Activated CD4-positive, alpha-beta T cell treated with anti-CD3 and anti-CD28 coated beads for 48 hours (primary cell): ENCODE measurements at regions not wholly inside any gene's neighbourhood (a gene's known extent, or its start where the extent isn't known, plus 50 kb on each side); places are given as distances from the start of the nearest gene placed in this dataset.

Experiments
- DNase-seq: peaks from one replicate; pipeline ENCODE4 v3.0.0-alpha.2; 2020

DNA sequence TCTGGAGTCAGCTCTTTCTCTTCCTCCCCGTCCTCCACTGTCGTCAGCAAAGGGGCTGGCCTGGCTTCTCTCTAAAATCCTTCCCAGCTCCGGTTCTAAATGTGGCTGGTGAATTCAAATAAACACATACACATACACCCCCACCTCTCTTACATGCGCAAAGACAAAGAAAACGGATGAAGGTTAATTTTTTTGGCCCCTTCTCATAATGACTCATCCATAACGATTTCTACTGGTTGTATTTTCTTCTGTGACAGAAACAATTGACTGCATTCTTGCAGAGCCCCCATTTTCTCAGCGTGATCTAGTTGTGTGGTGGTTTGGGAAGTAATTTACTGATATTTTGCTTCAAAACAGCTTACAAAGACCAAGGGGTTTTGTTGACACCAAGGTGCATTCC lies 130.0 kb upstream of the NTM start:
- no peak for DNase-seq

GRCh38 chr11:131242476-131243000 lies 127.9 kb upstream of the NTM start:
- no peak for DNase-seq

- DNase-seq, result no peak
Observed at GRCh38 chr11:131246156-131246555, 124.3 kb upstream of the NTM start.

DNA sequence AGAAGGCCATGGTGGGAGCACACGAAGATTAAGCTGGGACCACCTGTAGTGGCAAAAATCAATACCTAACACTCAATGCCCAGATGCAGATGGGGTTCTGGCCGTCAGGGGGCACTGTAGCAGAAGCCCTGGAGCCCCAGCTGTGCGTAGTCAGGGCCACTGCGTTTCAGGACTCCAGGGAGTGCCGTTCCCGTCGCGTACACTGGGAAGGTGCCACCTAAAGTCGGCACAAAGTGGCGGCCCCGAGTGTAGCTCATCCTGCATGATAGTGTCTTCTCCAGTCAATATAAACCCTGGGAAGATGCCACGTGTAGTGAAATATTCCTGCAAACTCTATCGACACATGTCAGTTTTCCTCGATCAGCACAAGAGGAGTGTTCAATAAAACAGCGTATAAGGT lies 123.8 kb upstream of the NTM start:
- peak; percentile 24 for DNase-seq

- DNase-seq, result no peak
Observed at GRCh38 chr11:131248588-131248987, 121.8 kb upstream of the NTM start.

DNA sequence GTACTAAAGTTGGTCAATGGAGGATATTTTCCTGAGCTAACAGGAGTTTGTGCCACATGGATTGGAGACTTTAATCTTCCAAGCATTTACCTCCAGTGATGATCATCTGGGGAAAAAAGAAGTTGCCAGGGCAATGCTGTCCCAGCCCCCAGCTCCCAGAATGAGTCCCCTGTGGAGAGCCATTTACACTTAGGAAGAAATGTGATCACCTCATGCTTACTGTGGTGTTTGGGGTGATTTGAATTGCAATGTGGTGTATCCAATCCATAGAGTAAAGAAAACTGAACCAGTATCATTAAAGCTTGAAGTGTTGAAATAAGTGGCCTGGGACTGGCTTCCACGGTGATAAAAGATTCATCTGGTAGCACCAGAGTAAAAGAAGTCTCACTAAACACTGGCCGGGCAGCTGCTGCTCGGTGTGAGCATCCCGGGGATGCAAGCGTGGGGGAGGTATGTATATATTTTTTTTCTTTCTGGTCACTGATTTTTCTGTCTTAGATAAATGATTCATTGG lies 117.2 kb upstream of the NTM start:
- DNase-seq, result no peak

DNA sequence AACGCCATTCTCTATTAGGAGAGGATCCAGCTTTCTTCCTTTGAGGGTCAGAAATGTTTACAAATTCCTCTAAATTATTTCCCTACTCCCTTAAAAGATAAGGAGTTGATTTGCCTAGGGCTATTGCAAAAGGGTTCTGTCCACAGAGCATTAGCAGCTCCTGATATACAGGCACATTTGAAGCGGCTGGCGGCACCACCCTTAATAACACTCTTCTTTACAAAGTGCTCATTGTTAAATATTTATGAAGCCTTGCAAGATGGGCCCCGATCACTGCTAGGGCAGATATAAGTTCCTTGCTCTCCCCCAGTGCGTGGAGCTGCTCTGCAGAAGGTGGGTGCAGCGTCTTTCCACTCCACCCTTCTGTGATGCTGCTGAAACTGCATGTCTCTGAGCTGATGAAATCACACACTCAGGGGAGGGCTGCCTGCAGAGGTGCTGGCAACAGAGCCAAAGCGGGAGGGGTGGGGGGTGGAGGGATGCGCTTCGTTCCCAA lies 116.7 kb upstream of the NTM start:
- DNase-seq, result no peak

DNA sequence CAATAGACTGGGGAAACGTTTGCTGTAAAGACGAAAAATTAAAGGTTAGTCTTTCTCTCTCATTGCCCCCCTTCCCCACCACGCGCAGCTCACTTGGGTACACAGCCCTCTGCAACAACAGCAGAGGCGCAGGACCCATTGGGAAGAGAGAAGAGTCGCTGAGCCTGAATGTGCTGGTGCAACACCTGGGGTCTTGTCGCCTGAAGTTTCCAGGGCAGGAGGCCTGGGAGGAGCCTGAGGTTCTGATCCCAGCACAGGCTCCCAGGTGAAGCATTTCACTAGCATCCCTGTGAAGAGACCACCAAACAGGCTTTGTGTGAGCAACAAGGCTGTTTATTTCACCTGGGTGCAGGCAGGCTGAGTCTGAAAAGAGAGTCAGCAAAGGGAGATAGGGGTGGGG lies 116.2 kb upstream of the NTM start:
- DNase-seq, result no peak

GRCh38 chr11:131274233-131274632 lies 96.2 kb upstream of the NTM start:
- DNase-seq, result no peak

GRCh38 chr11:131275580-131275979 lies 94.8 kb upstream of the NTM start:
- no peak for DNase-seq

DNA sequence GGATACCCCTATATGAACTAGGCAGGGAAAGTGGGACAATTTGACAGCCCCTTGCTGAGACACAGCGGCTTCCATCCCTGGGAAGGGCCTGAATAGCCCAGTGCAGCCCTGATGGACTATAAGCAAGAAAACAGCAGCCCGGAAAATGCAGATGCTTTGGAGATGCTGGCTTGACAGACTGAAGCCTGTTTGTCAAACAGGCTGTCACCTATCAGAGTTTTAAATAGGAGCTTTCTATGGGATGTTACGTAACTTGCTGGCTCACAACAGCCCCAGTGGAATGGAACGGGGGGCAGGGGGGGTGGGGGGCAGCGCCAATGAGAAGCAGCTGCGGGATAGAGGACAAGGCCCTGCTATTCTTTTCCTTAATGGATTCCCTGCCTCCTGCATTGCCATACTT lies 91.9 kb upstream of the NTM start:
- no peak for DNase-seq

DNA sequence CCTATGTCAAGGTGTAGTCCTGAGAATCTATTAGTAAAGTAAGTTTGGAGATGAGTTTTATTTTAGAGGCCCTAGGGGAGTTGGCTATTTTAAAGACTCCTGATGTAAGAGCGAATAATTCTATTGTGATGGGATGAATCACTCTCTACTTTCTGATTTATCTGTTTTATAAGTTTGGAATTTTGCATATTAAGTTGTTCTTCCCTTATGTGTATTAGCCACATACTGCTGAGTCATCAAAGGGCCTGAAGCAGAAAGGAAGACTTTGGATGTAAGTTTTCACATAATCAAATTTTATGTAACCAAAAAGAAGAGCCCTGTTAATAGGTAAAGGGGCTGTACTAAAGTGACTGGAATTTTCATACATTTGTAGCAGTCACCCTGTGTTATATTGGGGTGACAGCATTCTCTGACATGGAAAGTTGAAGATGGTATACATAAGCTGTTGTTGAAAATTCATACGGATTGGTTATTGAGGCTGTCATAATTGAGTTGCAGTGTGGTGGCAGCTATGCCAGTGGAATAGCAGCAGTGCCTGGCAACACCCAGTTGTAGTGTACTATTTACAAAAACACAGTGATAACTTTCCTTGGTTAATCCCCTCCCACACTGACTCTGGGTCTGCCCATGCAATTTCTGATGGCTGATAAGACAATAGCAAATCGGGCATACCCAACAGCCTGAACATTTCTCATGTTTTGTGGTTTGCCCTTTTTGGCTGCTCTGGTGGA lies 90.6 kb upstream of the NTM start:
- no peak for DNase-seq

DNA sequence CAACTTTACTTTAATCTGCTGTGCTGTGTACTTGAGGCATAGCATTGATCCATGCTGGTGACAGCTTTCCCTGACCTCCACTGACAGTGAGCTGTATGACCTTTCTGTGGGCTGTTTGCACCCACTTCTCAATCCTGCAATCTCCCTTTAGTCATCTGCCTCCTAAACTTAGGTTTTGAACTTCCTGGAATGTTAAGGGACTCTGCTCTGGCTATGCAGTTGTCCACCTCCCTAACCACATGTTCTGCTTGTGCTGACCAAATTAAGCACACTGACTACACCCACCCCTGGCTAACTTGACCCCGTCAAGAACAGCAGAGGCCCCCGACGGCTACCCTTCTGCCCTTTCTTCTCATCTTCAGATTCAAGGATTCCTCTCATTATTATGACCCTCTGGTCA lies 89.1 kb upstream of the NTM start:
- no peak for DNase-seq

DNA sequence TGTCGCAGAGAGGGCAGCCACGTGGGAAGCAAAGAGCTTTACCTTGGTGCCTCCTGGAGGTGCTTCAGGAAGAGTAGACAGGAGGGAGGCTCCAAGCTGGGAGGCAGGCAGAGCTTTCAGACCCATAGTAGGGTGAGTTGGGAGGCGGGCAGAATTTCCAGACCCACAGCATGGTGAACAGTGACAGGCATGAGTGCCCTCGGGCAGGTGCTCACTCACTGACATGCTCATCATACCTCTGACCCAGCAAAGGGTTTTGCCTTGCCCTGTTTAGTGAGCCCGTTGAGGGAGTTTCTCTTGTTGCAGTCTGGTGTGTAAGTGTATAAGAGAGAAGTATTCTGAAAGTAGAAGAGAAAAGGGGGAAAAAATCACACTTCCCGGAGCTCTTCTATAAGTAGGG lies 86.4 kb upstream of the NTM start:
- DNase-seq, result no peak

GRCh38 chr11:131288521-131289091 lies 81.8 kb upstream of the NTM start:
- DNase-seq, result no peak

- DNase-seq, result no peak
Observed at GRCh38 chr11:131290185-131290584, 80.2 kb upstream of the NTM start.

DNA sequence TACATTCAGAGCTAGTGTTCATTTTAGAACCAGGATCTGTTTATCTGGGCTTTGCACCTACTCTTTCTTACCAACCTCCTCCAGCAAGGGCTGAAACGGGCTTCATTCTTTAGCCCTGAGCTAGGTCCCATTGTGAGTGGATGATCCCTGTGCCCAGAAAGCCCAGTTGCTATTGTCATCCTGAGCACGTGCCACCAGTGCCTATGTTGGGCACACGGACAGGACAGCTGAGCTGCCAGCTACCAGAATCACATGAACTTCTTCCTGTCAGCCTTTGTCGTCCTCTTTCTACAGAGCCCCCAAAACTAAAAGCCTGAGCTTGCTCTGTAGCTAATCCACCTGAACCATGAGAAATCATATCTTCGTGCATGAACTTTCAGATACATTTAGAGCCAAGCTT lies 74.4 kb upstream of the NTM start:
- DNase-seq, result no peak

GRCh38 chr11:131297441-131297840 lies 73.0 kb upstream of the NTM start:
- no peak for DNase-seq

DNA sequence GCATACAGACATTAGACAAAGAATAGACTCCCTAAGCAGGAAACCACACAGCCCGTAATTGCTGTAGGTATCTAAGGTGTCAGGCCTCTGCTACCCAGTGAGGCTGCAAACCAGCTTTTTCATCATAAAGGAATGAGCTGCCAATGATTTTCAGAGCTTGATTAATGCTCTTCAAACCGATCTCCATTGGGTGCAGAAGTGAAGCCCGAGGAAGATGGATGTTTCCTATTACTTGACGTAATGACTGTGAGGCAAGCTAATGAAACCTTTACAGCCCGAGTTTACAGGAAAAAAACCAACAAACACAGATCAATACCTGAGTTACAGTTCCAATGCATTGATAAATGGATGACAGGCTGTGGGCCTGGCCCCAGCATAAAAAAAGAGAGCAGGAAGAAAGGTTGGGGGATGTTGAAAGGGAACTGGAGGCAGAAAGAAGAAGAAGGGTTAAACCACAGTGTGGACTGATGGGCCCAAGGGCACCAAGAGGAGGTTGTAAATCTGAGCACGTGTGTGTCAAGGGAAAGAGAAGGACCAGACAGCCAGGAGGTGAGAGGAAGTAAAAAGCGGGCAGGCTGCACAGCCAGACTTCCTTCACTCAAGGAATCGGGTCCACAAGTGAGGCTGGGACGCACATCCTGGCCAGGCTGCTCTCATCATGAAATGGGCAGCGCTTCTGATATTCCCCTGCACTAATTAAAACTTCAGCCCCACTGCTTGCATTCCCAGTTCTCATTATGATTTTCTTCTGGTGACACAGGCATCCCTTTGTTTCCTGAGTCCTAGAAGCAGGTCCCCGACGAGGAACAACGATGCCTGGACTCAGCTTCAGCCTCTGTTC lies 70.6 kb upstream of the NTM start:
- DNase-seq, result no peak

DNA sequence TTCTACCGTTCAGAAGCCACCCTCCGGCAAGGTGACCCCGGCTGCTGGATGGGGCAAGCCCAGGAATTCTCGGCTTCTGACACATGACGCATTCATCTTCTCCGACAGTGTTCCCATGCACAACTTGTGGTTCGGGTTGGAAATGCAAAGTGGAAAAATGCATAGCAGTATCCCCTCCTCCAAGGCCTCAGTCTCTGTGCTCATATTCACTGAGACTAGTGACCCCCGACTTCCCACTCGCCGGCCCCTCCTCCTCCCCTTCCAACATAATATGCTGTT lies 70.0 kb upstream of the NTM start:
- DNase-seq, result no peak

DNA sequence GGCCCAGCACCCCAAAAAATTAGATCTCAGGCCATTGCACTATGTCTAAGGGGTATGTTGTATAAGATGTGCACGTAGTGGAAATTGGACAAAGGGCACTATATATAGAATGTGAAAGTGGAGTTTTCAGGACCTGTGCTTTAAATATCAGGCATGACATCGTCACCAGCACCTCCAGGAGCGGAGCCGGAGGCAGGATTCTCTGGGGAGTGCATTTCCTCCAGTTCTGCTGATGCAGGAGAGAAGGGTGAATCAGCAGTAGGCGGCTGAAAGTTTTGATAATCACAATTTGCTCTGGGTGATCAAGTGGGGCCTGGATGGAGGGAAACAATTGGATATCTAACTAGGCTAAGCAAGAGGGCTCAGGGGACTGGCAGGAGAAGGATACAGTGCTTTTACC lies 69.1 kb upstream of the NTM start:
- DNase-seq, result no peak

- no peak for DNase-seq
Observed at GRCh38 chr11:131302836-131303235, 67.6 kb upstream of the NTM start.

- DNase-seq, result no peak
Observed at GRCh38 chr11:131303611-131304119, 66.8 kb upstream of the NTM start.

GRCh38 chr11:131305005-131305404 lies 65.4 kb upstream of the NTM start:
- DNase-seq, result no peak
